ENCODE measurements at regions not wholly inside any gene's neighbourhood (a gene's known extent, or its start where the extent isn't known, plus 50 kb on each side); places are given as distances from the start of the nearest gene placed in this dataset.

DNA sequence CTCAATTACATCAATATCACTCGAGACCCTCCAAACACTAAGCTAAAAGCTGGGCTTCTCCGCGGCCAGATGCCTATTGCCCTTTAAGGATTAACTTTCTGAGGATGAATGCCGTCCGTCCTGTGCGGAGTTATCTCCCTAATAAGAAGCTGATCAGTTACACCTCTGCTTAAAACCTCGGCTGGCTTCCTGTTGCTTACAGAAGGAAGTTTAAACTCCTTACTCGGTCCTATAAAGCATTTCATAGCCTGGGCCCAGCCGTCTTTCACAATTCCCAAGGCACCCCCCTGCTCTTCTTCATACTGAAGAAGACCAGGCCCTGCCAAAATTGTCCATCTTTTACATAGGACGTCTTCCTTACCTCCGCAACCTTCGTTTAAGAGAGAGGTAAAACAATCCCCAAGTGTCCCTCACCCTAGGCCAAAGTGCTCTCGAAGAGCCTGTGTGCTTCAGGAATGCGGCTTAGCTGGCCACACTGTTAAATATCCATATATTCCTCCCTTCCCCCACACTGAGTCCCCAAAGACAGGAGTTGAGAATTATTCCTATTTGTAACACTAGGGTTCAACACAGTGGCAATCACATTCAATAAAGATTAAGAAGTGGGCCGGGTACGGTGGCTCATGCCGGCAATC, 112.6 kb upstream of the IRX5 start:
- Histone ChIP-seq H3K4me1 (ENCODE audit: control insufficient read depth, insufficient read depth, low read length) (no peaks in the 10 kb centered on the region; the same call in 1 of the 2 replicates), H3K4me3 (ENCODE audit: low read depth in 2 of 2, low read length in 2 of 2) (no peak overlapping the region), H3K27me3 (ENCODE audit: control insufficient read depth, insufficient read depth, low read length) (no peaks in the 10 kb centered on the region), H3K27ac (ENCODE audit: low read length) (no peak overlapping the region), H3K9me3 (ENCODE audit: control insufficient read depth, insufficient read depth, low read depth, low read length) (no peaks in the 10 kb centered on the region), H3K36me3 (ENCODE audit: control insufficient read depth, insufficient read depth, low read length) (no peaks in the 10 kb centered on the region)
- DNase-seq (ENCODE audit: low read depth, low spot score) (no peak), ATAC-seq (no peak)
- TF ChIP-seq, protein P1, sequence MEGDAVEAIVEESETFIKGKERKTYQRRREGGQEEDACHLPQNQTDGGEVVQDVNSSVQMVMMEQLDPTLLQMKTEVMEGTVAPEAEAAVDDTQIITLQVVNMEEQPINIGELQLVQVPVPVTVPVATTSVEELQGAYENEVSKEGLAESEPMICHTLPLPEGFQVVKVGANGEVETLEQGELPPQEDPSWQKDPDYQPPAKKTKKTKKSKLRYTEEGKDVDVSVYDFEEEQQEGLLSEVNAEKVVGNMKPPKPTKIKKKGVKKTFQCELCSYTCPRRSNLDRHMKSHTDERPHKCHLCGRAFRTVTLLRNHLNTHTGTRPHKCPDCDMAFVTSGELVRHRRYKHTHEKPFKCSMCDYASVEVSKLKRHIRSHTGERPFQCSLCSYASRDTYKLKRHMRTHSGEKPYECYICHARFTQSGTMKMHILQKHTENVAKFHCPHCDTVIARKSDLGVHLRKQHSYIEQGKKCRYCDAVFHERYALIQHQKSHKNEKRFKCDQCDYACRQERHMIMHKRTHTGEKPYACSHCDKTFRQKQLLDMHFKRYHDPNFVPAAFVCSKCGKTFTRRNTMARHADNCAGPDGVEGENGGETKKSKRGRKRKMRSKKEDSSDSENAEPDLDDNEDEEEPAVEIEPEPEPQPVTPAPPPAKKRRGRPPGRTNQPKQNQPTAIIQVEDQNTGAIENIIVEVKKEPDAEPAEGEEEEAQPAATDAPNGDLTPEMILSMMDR (IDR thresholded peaks at IDR 0.05) = no peak; the same call in none of the 2 replicates
- TF ChIP-seq SIN3A (IDR thresholded peaks at IDR 0.05; ENCODE audit: borderline replicate concordance, insufficient read depth, low read depth, low read length) = no peak
- TF ChIP-seq POLR2AphosphoS5 (IDR thresholded peaks at IDR 0.05; ENCODE audit: low read depth, low read length) = no peak
- TF ChIP-seq TCF7L2 (IDR thresholded peaks at IDR 0.05; ENCODE audit: low read depth, low read length) = no peak
- TF ChIP-seq, protein P2, sequence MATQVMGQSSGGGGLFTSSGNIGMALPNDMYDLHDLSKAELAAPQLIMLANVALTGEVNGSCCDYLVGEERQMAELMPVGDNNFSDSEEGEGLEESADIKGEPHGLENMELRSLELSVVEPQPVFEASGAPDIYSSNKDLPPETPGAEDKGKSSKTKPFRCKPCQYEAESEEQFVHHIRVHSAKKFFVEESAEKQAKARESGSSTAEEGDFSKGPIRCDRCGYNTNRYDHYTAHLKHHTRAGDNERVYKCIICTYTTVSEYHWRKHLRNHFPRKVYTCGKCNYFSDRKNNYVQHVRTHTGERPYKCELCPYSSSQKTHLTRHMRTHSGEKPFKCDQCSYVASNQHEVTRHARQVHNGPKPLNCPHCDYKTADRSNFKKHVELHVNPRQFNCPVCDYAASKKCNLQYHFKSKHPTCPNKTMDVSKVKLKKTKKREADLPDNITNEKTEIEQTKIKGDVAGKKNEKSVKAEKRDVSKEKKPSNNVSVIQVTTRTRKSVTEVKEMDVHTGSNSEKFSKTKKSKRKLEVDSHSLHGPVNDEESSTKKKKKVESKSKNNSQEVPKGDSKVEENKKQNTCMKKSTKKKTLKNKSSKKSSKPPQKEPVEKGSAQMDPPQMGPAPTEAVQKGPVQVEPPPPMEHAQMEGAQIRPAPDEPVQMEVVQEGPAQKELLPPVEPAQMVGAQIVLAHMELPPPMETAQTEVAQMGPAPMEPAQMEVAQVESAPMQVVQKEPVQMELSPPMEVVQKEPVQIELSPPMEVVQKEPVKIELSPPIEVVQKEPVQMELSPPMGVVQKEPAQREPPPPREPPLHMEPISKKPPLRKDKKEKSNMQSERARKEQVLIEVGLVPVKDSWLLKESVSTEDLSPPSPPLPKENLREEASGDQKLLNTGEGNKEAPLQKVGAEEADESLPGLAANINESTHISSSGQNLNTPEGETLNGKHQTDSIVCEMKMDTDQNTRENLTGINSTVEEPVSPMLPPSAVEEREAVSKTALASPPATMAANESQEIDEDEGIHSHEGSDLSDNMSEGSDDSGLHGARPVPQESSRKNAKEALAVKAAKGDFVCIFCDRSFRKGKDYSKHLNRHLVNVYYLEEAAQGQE (IDR thresholded peaks at IDR 0.05; ENCODE audit: insufficient read depth in 1 of 2, low read depth in 2 of 2, low read length in 1 of 2) = no peak
- in situ Hi-C loops (cut with HindIII; ENCODE audit: low pct_unique_long_range_greater_than_20kb, low sequenced_read_pairs) = no loop called here
- intact Hi-C loops (cut with micrococcal nuclease; ENCODE audit: unreplicated experiment) = no loop called here
- BruUV-seq (replicated peaks) = no TSS peak
- POLR2A ChIA-PET = no interaction called here
- CTCF ChIA-PET = no interaction called here

DNA sequence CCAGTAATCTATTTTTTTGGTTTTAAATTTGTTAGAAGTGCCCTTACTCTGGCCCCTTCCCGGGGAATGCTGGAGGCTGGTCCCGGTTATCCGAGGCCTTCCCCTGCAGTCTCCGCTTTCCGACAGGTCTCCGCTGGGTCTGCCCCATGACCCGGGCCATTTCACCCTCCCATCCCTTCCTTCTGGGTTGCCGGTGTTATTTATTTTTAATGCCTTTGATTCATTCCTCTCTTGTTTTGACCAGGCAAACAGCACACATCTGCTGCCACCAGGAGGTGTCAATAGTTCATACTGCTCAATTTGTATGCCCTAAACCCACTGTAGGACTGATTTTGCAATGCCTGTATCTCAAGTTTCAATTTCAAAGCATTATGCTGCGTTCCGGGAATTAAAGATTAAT, 113.2 kb upstream of the IRX5 start:
- intact Hi-C loops (cut with micrococcal nuclease; ENCODE audit: unreplicated experiment) = no loop called here

More for the DNA sequence above, 113.2 kb upstream of the IRX5 start:
- in situ Hi-C loops (cut with HindIII; ENCODE audit: low pct_unique_long_range_greater_than_20kb, low sequenced_read_pairs) = no loop called here
- no peak for DNase-seq (ENCODE audit: low read depth, low spot score)
- Histone ChIP-seq H3K27me3 (ENCODE audit: control insufficient read depth, insufficient read depth, low read length) (no peaks in the 10 kb centered on the region), H3K4me1 (ENCODE audit: control insufficient read depth, insufficient read depth, low read length) (no peaks in the 10 kb centered on the region; the same call in 1 of the 2 replicates), H3K36me3 (ENCODE audit: control insufficient read depth, insufficient read depth, low read length) (no peaks in the 10 kb centered on the region), H3K27ac (ENCODE audit: low read length) (no peak overlapping the region), H3K4me3 (ENCODE audit: low read depth in 2 of 2, low read length in 2 of 2) (no peak overlapping the region), H3K9me3 (ENCODE audit: control insufficient read depth, insufficient read depth, low read depth, low read length) (no peaks in the 10 kb centered on the region)
- TF ChIP-seq SIN3A (IDR thresholded peaks at IDR 0.05; ENCODE audit: borderline replicate concordance, insufficient read depth, low read depth, low read length) = no peak
- TF ChIP-seq, protein P1 (IDR thresholded peaks at IDR 0.05) = peak; percentile 45
- BruUV-seq (replicated peaks) = no TSS peak
- no peak for ATAC-seq
- ChIA-PET CTCF (no interaction called here), POLR2A (no interaction called here)
